AG10803 (cell line): ENCODE measurements at regions not wholly inside any gene's neighbourhood (a gene's known extent, or its start where the extent isn't known, plus 50 kb on each side); places are given as distances from the start of the nearest gene placed in this dataset.
A peak's percentile ranks its signal among the peaks of the same experiment; 100 is the strongest.

Experiments used
- DNase-seq: peaks from one replicate; pipeline ENCODE4 v3.0.0; 2010; ENCODE audit warnings: low read depth
- H3K4me3 ChIP-seq: 2 replicates; pipeline ENCODE4 v1.5.1; 2011; ENCODE audit warnings: mild to moderate bottlenecking, low read length, control low read depth
- CTCF ChIP-seq: conservative IDR thresholded peaks from 2 replicates; pipeline ENCODE4 v1.5.1; 2011; ENCODE audit warnings: mild to moderate bottlenecking, low read length, control low read depth, inconsistent platforms

- no peak overlapping the region for H3K4me3 ChIP-seq
- DNase-seq, result peak; percentile 15
- no peak for TF ChIP-seq CTCF
These were observed 260.1 kb upstream of the AUTS2 start for GRCh38 chr7:69338144-69338543.

GRCh38 chr7:69341288-69341687 lies 257.0 kb upstream of the AUTS2 start:
- TF ChIP-seq CTCF, result no peak
- no peak for DNase-seq
- H3K4me3 ChIP-seq, result no peak overlapping the region

- no peak for TF ChIP-seq CTCF
- DNase-seq, result peak; percentile 97
- H3K4me3 ChIP-seq, result no peak overlapping the region
These were observed 256.0 kb upstream of the AUTS2 start for GRCh38 chr7:69342154-69342884.

DNA sequence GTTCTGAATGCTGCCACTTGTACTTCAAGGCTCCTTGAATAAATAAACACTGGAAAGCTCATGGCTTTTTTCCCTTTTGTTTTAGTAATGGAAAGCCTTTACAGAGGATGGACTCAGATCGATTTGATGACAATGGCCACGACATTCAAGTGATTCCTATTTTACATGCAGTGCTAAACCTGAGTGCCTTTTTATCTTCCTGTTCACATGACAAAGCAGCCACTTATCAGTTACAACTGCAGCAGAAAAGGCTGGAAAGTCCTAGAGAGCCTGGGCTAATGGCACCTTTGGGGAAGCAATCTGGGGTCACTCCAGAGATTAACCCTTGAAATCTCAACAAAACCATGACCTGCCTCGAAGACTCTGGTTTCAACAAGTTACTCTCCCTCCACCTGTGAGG lies 249.0 kb upstream of the AUTS2 start:
- no peak overlapping the region for H3K4me3 ChIP-seq
- no peak for DNase-seq
- TF ChIP-seq CTCF, result no peak

- no peak for TF ChIP-seq CTCF
- no peak overlapping the region for H3K4me3 ChIP-seq
- no peak for DNase-seq
These were observed 240.0 kb upstream of the AUTS2 start for GRCh38 chr7:69358163-69358821.

- no peak for TF ChIP-seq CTCF
- no peak overlapping the region for H3K4me3 ChIP-seq
- DNase-seq, result peak; percentile 72
These were observed 239.1 kb upstream of the AUTS2 start for GRCh38 chr7:69359003-69359700.

DNA sequence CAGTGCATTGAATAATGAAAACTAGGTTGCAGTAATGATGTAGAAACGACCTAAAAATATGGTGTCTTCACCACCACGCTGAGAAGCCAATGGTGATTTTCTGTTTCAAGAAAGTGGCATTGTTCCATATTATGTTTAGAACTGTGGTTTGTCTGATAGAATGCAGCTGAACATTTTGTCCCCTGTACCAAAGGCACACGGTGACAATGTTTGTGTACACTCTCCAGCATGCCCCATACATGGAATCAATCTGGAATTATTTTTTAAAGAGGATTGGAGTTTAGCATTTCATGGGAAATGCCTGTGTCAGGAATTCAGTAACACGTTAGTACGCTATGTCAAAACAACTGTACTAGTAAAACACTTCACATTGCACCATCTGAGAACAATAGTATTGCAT lies 237.4 kb upstream of the AUTS2 start:
- TF ChIP-seq CTCF, result no peak
- no peak for DNase-seq
- H3K4me3 ChIP-seq, result no peak overlapping the region
